GM18519 (cell line): ENCODE measurements at regions not wholly inside any gene's neighbourhood (a gene's known extent, or its start where the extent isn't known, plus 50 kb on each side); places are given as distances from the start of the nearest gene placed in this dataset.

Source experiments
- ATAC-seq: cut with Tn5 transposase; IDR thresholded peaks from one replicate; pipeline ENCODE4 v1.9.1; 2021; ENCODE audit warnings: mild to moderate bottlenecking, moderate library complexity; ENCODE audit not compliant: unreplicated experiment, low FRiP score

DNA sequence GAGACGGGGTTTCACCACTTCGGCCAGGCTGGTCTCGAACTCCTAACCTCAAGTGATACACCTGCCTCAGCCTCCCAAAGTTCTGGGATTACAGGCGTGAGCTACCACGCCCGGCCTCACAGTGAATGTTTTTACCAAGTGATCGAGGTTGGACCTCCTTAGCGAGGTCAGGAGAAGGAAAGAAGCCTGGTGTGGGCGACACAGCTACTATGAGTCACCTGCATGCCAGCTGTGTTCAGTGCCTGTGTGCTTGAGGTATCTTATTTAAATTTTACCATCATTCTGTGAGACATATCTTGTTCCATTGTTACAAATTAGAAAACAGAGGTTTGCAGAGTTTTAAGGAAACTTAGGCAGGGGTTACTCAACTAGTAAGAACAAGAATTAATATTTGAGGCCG is 174.8 kb upstream of the DYNLRB2 start:
- ATAC-seq = no peak

DNA sequence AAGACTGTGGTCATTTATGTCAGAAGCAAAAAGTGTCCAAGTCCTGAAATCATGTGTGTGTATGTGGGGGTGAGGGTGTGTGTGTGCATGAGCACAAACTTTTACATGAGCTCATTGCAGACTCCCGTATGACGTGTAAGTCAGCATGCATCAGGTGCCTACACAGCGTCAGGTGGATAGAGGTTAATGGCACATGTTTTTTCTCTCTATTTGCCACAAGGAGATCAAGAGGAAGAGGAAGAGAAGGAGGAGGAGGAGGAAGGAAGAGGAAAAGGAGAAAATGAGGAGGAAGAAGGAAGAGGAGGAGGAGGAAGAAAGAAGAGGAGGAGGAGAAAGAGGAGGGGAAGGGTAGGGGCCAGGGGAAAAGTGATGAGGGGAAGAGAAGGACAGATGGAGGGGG is 178.0 kb upstream of the DYNLRB2 start:
- ATAC-seq = no peak

DNA sequence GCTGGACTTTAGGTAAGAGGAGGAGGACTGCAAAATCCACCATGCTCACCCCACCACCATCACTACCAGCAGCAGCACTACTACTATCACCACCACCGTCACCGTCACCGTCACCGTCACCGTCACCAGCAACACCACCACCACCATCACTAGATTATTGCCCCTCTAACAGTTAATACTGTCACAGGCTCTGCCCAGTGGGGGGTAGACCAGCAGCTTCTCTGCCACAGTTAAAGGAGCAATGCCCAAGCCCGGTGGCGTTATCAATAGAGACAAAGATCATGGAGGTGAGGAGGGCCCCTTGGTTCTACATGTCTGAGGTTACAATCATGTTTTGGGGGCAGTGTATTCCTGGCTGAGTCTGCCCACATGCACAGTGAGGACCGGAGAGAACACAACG is 184.4 kb upstream of the DYNLRB2 start:
- no peak for ATAC-seq

DNA sequence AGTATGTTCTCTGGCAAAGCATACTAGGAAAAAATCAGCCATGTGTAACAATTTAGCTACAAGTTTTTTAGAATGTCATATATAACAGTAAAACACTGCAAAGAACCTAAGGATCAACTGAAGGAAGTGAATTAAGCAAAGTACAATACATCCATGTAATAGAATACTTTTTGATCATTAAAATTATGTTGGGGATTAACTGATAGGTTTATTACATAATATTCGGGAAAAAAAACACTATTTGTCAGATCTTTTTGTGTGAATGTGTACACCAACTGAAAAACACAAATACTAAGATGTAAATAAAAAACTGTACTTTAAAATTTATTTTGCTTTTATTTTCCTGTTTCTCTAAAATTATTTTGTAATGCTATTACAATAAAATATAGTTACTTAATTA is 185.5 kb upstream of the DYNLRB2 start:
- no peak for ATAC-seq

DNA sequence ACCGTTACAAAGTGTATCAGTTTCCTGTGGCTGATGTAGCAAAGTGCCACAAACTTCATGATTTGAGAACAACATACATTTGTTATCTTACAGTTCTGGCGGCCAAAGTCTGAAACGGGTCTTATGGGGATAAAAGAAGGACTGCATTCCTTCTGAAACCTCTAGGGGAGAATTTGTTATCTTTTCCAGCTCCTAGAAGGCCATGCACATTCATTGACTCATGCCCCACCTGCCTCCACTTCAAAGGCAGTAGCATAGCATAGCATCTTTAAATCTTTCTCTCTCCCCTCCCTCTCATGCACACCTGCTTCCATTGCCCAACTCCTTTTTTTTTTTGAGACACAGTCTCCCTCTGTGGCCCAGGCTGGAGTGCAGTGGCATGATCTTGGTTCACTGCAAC is 190.7 kb upstream of the DYNLRB2 start:
- no peak for ATAC-seq

DNA sequence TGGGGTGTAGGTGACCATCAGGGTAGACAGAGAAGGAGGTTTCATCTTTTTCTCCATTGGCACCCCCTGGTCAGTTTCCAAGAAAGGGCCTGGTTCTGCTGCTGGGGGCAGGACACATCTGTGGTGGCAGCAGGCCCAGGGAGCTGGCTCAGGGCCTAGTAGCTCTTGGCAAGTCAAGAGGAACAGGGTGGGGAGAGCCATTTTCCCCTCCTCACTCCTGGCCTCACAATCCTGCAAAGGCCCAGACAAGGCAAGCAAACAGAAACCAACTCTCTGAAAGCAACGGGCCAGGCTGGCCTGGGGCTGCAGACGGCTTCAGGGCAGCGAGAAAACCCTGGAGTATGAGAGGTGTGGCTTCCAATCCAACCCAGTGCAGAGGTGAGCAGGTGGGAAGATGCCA is 192.9 kb upstream of the DYNLRB2 start:
- no peak for ATAC-seq

DNA sequence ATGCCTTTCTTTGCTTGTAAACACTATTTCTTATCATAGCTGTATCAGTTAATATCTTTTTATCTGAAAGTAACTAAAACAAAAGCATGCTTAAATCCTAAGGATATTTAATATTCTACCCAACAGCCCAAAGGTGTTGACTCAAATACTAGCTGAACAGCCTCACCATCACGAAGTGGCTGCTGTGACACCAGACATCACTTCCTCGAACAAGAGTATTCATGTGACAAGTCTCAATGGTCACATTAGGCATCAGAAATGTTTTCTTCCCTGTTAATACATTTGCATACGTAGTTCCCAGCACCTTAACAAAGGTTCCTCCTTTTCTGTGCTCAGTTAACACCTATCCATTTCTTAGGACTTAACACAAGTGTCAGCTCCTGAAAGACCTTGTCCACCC is 193.8 kb upstream of the DYNLRB2 start:
- no peak for ATAC-seq

DNA sequence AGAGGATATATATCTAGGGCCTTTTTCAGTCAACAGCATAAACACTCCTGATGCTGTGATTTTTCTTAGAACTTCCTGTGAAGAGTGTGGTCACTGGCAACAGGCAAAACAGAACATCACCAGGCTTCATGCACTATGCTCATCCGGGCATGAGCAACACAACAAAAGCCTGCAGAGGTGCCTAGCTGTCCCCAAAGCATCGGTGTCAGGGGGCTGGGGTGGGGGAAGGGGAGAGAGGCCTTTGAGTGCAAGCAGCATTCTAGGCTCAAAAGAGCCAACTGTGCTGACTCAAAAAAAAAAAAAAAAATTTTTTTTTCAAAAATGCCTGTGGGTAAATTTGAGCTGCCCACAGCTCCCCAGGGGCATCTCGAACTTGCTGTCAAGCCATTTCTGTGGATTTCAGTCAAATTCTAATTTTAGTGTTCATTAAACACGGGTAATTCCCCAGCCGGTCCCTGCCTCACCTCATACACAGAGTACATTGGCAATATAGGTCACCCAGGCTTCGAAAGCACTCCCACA is 194.6 kb upstream of the DYNLRB2 start:
- ATAC-seq = peak; percentile 67

DNA sequence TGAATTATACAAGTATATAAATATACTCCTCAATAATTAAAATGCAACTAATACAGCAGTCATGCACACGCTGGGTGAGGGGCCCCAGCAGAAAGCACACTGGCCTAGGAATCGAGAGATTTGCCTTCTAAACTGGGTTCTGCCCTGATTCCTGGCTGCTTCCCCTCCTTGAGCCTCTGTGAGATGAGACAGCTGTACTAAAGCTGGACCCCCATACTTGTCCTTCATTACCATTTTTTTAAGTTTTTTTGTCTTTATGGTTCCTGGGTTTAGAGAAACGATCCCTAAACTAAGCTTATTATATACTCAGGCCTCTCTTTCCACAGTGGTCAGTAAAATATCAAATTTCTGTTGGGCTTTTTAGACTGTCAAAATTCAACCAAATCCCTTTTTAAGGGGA is 195.1 kb upstream of the DYNLRB2 start:
- ATAC-seq = no peak

DNA sequence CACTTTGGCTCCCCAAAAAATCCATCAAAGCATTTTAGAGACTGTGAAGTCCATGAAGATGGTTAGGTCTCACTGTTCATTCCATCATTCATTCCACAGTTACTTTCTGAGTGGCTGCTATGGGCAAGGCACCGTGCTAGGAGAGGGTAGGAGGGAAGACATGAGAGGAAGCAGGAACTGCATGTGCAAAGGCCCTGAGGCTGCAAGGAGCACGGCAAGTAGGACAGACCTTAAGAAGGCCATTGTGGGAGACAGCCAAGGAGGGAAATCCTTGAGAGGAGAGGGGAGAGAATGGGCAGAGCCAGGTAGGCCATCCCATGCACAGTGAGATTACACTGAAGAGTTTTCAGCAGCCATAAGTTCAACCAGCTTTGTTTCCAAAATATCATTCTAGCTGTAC is 196.2 kb upstream of the DYNLRB2 start:
- no peak for ATAC-seq

DNA sequence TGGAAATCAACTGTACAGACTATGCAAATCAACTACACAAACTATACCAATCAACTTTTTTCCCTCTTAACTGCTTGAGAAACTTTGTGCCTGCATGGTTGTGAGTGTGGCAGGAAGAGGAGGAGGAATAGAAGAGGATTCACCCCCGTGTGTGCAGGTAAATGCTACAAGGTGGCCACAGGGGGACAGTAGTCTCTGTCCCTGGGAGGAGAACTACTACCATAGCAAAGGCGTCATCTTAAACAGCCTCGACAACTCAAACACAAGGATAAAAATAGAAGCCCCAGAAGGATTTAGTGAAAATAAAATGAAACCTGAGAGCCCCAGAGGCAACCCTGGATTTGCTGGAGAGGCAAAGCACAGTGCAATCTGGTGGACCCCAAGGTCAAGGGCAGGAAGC is 199.5 kb upstream of the DYNLRB2 start:
- no peak for ATAC-seq

DNA sequence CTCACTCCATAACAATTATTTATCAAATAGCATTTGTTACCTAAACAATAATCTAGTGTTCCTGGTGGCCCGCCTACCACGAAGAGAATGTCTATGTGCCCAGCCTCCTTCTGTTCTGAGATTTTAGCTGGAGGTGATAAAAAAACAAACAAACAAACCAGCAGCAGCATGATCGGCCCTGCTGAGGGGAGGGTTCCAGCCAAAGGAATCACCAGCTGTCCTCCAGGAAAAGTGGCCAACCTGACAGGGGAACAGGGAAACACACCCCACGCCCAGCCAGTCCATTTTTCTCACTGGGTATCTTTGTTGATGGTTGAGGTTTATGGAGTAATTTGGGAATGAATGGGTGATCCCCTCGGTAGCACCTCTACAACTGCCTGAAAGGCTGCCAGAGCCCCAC is 203.0 kb upstream of the DYNLRB2 start:
- no peak for ATAC-seq

DNA sequence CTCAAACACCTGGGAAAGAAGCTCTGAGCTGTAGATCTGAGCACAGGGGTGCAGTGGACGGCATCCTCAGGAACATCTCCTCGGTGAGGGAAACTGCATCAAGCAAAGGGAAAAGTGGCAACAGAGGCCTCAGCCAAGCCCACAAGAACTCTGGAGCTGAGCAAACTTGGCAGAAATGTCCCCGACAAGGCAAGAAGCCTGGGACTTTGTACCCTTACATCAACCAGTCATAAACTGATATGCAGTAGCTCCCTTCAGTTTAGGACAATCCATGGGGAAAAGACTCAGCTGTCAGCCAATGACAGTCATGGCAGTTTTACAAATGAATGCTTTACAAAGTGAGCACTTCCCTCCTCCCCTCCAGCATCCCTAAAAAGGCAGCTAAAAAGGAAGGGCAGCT is 210.0 kb upstream of the DYNLRB2 start:
- ATAC-seq = no peak

DNA sequence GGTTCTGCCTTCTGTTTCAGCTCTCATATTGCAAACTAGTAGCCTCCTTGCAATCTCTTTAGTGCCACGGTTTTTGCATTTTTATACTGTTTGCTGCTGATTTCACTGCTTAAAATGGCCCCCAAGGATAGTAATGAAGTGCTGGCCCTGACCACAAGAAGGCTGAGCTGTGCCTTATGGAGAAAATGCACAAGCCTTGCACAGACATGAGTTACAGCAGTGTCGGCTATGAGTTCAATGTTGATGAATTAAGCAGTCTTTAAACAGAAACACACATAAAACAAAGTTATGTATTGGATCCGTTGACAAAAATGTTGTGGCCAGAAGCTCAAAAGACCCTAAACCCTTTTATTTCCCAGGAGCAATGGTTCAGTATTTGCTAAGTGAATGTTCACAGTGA is 210.6 kb upstream of the DYNLRB2 start:
- ATAC-seq = no peak

DNA sequence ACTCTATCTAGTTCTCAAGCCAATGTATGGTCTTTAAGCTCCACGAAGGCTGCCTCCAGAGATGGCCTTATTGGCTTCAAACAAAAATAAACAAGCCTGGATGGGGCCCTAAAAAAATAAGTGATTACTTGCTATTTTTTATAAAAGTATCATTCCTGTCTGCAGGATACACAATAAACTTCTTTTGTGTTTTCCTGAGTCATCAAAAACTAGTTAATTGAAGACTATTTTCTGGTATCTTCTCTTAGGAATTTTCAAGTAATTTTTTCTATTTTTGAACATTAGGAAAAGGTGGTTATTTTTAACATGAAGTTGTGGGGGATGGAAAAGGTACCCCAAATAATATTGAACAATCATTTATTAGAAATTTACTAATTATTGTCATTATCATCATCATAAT is 213.1 kb upstream of the DYNLRB2 start:
- ATAC-seq = no peak

DNA sequence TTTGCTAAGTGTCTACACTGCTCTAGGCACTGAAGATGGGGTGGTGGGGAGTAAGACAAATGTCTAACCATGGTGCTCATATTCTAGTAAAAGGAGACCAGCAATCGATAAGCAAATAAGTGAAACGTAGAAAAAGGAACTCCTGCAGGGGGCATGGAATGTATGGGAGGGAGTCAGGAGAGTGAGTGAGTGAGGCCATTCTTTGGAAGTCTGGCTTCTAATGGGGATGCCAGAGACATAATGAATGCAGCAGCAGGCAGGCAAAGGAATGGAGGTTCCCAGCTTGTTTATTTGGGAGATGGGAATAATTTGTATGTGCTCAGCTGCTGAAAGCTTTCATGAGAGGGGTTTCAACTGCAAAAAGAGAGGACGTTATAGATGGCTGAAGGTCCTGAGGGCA is 216.4 kb upstream of the DYNLRB2 start:
- ATAC-seq = no peak

DNA sequence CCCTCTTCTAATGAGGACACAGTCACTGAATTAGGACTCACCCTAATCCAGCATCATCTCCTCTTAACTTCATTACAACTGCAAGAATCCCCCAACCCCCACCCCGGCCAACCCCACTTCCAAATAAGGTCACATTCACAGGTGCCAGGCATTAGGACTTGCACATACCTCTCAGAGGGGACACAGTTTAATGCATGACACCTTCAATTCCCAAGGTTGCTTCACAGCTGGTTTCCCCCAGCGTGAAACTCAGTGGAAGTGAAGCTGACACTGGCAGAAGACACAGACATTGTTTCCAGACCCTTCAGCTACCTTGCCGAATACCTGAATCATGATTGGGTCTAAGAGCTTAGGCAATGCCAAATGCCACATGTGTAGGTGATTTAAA is 217.0 kb upstream of the DYNLRB2 start:
- ATAC-seq = no peak

DNA sequence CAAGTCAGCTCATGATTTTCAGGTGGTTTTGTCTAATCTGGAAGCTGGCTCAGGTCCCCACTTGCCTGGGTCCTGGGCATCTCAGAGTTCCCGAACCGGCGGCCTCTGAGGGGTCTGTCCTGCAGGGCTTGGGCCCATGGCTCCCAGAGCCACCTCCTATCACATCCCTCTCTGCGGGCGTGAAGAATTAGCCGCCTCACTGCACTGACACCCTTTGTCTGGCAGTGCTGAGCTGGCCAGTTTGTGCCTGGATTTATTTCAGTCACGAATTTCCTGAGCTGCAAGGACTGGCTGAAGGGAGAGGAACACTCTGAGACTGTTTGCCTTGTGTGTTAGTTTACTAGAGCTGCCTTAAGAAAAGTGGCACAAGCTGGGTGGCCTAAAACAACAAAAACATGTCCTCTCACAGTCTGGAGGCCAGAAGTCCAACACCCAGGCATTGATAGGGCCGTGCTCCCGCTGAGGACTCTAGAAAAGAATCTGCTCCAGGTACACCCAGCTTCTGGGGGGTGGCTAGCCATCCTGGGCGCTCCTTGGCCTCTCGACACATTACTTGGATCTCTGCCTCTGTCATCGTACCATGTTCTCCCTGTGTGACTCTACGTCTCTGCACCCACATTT is 217.5 kb upstream of the DYNLRB2 start:
- ATAC-seq = no peak

DNA sequence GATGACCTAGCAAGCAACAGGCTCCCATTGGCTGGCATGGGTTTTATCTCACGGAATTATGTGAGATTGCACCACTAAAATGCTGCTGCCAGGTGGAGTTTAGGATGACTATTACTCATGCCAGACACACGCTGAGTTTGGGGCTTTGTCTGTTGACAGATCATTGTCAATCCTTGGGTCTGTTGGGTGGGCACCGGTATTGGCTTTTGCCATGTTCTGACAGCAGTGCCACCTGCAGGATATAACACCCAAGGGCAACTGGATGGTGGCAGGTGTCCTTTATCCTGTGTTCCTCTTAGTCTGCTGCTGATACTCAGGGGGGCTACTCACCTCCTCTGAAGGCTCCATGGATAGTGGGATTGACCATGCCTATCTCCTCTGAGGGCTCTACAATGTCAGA is 221.6 kb upstream of the DYNLRB2 start:
- no peak for ATAC-seq

DNA sequence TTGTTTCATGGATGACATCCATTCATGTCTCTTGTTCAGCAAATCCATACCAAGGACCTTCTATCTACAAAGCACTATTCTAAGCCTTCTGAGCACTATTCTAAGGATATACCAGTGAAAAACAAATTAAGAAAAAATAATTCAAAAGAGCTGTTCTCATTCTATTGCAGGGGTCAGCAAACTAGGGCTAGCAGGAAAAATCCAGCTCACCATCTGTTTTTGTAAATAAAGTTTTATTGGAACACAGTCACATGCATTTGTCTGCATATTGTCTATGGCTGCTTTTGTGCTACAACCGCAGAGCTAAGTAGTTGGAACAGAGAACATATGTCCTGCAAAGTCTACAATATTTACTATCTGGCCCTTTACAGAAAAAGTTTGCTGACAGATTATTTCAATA is 222.7 kb upstream of the DYNLRB2 start:
- no peak for ATAC-seq

DNA sequence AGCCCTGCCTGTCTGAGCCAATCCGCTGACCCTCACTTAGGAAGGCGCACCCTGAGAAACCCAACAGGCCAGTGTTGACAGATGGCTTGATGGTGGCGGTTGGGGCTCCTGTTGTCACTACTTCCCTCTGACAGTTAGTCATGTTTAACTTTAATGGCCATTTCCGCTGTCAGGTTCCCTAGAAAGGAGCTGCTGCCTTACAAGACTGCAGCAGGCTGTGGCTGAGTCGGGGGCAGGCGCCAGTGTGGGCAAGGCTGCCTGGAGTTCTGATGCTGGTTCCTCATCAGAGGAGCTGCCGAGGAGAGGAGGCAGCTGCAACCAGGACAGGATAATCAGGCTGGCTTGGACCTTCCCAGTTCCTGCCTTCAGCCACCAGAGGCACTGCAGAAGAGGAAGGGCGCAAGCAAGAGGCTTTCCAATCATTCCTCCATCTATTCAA is 223.2 kb upstream of the DYNLRB2 start:
- ATAC-seq = no peak

DNA sequence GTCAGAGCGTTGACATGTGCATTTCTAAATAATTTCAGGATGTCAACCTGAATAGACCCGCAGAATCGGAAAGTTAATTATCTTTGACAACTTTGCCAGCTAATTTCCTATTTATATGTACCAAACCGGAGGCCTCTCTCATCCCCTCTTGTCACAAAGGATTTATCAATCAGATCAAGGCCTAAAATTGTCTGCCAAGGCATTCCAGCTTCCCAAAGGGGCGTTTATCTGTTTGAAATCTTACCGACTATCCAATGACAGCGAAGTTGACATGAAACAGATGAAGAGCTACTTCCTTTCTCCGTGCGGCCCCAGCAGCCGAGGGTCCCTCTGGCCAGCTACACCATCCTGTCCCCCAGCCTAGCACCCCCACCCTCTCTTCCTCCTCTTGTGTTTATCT is 223.7 kb upstream of the DYNLRB2 start:
- no peak for ATAC-seq

DNA sequence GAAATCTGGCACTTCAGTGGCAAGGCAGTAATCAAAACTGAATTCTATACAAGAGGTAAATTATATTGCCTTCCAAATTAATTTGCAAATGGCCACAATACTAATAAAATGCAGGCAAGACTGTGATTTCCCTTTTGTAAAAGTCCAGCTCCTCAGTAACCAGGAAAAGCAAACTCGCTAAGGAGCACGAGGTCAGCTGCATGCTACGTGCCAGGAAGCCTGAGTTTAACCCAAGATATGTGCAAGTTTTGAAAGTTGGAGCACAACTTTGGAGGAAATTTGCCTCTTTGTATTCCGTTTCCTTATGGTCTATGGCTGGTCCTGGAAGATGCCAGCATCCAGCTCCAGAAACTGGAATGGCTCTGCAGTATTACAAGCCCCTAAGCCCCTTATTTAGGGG is 226.8 kb upstream of the DYNLRB2 start:
- no peak for ATAC-seq
